ENCODE measurements at regions not wholly inside any gene's neighbourhood (a gene's known extent, or its start where the extent isn't known, plus 50 kb on each side); places are given as distances from the start of the nearest gene placed in this dataset.
"Not testable (repeated sequence)": the region's sequence is repeated elsewhere in the genome, so short reads cannot be mapped to it uniquely, and the experiment has no call there.

- no peak for DNase-seq
These were observed 99.8 kb downstream of the ARRDC3 start for GRCh38 chr5:91283326-91283725.

- no peak for DNase-seq
These were observed 100.9 kb downstream of the ARRDC3 start for GRCh38 chr5:91282210-91282609.

DNA sequence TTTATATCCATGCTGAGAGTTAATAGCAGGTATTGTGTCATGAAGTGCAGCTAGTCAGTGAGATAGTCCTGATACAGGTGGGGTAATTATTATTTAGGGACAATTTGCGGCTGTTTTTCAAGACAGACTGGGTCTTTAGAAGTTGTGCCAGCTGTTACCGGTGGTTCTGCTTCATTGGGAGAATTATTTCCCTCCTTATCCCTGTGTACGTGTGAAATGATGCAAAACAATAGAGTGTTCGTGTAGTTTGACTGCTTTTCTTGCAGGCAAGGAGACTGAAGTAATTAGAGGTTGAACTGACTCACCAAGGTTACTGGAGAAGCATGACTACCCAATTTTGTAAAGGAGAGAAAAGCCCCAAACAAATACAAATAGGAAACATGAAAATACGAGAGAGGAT lies 101.7 kb downstream of the ARRDC3 start:
- DNase-seq, result no peak

GRCh38 chr5:91280362-91281269 lies 102.5 kb downstream of the ARRDC3 start:
- peak; percentile 87 for DNase-seq

DNA sequence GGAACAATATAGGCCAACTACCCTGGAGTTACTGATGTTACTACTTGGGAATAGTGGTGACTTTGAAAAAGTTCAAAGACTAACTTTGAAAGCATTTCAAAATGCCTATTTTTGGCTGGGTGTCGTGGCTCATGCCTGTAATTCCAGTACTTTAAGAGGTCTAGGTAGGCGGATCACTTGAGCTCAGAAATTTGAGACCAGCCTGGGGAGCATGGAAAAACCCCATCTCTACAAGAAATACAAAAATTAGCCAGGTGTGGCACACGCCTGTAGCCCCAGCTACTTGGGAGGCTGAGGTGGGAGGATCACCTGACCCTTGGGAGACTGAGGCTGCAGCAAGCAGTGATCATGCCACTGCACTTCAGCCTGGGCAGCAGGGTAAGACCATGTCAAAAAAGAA lies 105.3 kb downstream of the ARRDC3 start:
- no peak for DNase-seq

- DNase-seq, result peak; percentile 7
These were observed 106.0 kb downstream of the ARRDC3 start for GRCh38 chr5:91277093-91277626.

GRCh38 chr5:91272858-91273257 lies 110.3 kb downstream of the ARRDC3 start:
- DNase-seq, result peak; percentile 2

GRCh38 chr5:91271999-91272398 lies 111.1 kb downstream of the ARRDC3 start:
- no peak for DNase-seq

- DNase-seq, result no peak
These were observed 113.9 kb downstream of the ARRDC3 start for GRCh38 chr5:91269198-91269597.

DNA sequence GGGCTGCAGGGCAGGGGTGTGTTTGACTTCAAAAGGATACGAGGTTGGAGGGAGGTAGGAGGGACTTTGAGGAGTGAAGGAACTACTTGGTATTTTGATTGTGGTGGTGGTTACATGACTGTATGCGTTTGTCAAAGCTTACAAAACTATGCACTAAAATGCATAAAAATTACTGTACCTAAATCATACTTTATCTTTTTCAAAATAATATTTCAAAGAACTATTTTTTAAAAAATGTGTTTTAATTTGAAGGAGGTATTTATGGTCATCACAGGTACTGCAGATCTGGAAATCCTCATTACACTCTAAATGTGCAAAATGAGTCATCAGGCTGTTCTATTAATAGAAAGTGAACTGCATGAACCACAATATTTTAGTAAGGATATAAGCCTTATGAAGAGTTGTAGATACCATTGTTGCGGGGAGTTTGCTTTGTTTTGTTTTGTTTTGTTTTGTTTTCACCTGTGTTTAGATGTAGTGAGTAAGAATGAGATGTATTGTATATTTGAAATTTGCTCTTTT lies 116.9 kb downstream of the ARRDC3 start:
- peak; percentile 2 for DNase-seq

- no peak for DNase-seq
These were observed 118.6 kb downstream of the ARRDC3 start for GRCh38 chr5:91264311-91265051.

DNA sequence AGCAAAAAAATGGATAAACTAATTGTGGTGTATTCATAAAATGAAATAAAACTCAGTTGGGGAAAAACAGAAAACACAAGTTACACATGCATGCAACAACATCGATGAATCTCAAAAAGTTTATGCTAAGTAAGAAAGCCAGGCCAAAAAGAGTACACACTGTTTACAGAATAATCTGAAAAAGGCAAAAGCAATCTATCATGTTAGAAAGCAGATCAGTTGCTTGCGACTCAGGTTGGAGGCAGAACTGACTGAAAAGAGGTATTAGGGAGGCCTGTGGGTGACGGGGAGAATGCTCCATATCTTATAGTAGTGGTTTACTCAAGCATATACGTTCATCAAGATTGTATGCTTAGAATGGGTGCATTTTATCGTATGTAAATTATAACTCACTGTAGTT lies 119.2 kb downstream of the ARRDC3 start:
- DNase-seq, result no peak

DNA sequence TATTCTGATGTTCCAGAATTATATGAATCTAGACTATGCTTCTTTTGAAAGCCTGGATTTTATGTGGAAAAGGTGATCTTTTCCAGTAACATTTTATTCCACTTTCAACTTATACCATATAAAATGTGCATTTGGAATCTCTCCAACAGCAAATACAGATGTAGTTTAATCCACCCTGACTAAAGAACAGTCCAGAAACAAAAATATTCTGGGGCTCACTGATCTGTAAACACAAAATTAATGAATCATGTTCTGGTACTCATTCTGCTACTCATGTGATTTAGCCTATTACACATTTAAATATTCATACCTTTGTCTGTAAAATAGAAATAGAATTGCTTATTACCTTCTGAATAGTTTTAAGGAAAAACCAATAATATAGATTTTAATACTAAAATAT lies 125.8 kb downstream of the ARRDC3 start:
- DNase-seq, result no peak

DNA sequence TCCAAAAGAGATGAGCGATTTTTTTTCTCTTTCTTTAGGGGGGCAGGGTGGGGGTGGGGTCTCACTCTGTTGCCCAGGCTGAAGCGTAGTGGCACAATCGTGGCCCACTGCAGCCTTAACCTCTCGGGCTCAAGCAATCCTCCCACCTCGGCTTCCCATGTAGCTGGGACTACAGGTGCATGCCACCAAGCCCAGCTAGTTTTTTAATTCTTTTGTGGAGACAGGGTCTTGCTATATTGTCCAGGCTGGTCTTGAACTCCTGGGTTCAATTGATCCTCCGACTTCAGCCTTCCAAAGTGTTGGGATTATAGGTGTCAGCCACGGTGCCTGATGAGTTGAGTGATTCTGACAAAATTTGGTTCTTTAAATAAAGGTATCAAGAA lies 127.0 kb downstream of the ARRDC3 start:
- no peak for DNase-seq

GRCh38 chr5:91255396-91256141 lies 127.5 kb downstream of the ARRDC3 start:
- DNase-seq, result no peak

- no peak for DNase-seq
These were observed 130.2 kb downstream of the ARRDC3 start for GRCh38 chr5:91252916-91253315.

DNA sequence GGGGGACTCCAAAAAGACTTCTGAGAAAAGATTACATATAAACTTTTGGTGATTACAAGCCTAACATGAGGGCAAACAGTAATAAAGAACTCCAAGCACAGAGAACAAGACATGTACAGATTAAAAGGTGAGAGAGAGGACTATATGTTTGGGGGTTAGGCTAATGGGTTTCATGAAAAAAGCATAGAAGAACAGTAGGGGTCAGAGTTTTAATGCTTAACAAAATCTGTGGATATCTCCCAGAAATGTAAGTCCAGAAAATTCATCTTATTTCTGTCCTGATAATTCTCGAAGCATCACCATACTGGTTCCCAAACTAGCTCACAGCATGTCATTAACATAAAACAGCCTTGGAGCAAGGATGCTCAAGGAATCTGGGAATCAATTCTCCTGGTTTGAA lies 137.2 kb downstream of the ARRDC3 start:
- DNase-seq, result no peak

DNA sequence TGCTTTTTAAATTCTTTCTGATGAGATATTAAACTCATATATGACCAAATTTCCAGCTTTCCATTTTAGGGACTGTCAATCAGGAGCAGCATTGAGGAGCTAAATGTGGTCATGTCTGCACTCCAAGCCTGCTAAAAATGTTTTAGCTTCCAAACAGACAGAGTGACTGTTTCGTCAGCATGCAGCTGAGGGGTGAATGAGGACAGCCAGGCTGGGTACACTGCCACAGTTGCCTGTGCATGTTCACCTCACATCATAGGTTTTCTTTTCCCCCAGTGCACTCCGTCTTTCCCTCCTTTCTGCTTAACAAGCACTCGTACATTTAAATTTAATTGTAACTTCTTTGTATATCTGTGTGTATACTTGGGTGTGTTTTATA lies 138.1 kb downstream of the ARRDC3 start:
- DNase-seq, result no peak

GRCh38 chr5:91244380-91245073 lies 138.6 kb downstream of the ARRDC3 start:
- no peak for DNase-seq

DNA sequence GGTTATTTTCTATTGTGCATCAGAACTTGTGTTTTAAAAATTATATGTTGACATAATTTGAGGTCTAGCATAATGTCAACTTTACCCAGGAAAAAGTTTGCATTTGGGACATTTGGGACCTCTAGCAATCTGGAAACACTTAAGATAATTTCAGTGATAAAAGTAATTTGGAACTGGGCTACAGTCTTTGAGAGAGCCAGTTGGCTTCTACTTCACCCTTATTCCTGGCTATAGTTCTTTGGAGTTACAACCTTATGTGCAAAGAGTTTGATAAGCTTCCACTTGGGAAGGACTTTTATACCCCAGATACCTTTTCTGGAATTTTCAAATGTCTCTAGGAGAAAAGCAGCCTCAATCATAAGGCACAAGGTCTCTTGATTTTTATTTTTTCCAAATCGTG lies 139.3 kb downstream of the ARRDC3 start:
- no peak for DNase-seq

DNA sequence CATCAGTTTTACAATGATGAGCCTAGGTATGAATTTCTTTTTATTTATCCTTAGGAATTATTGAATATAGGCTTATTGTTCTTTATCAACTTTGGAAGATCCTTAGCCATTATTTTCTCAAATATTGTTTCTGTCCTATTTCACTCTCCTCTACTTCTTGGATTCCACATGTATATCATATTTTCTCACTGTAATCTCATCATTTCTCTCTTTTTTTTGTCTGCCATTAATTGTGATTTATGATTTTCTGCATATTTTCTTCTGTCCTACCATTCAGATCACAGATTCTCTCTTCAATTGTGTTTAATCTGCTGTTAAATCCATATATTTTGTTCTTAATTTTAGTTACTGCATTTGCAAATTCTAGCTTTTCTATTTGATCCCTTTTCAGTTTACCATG lies 139.8 kb downstream of the ARRDC3 start:
- no peak for DNase-seq

DNA sequence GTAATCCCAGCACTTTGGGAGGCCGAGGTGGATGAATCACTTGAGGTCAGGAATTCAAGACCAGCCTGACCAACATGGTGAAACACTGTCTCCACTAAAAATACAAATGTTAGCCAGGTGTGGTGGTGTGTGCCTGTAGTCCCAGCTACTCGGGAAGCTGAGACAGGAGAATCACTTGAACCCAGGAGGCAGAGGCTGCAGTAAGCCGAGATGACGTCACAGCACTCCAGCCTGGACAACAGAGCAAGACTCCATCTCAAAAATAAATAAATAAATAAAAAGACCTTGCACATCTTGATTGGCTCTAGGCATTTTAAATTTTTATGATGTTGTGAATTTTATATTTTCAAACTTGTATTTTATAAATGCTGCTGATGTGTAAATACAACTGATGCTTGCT lies 141.7 kb downstream of the ARRDC3 start:
- DNase-seq, result not testable (repeated sequence)
